ENCODE measurements at regions not wholly inside any gene's neighbourhood (a gene's known extent, or its start where the extent isn't known, plus 50 kb on each side); places are given as distances from the start of the nearest gene placed in this dataset.

- no peak overlapping the region for H3K27ac ChIP-seq (ENCODE audit: low read depth in 1 of 2, low read length in 1 of 2)
- no peak overlapping the region for H3K9ac ChIP-seq (ENCODE audit: insufficient read depth in 1 of 2, low read length in 2 of 2)
- H3K4me3 ChIP-seq, result no peak overlapping the region
- peaks cover 0 to 7% (median 0%) of the 10 kb centered on the region in 5 donors for H3K4me1 ChIP-seq (ENCODE audit: control insufficient read depth in 5 of 5, insufficient read depth in 5 of 5, low read length in 5 of 5)
- no peak for DNase-seq
- H3K27me3 ChIP-seq (ENCODE audit: control insufficient read depth in 3 of 3, insufficient read depth in 3 of 3, low read length in 2 of 3), result no peaks in the 10 kb centered on the region
- ATAC-seq (ENCODE audit: insufficient read depth, low FRiP score), result no peak
- H3K9me3 ChIP-seq (ENCODE audit: control insufficient read depth in 4 of 4, insufficient read depth in 3 of 4, low read length in 3 of 4), result no peaks in the 10 kb centered on the region
- 95 to 97% methylated on average over 1 of the region's 1 CpG for WGBS, 2 donors
- no peak for TF ChIP-seq CTCF (IDR thresholded peaks at IDR 0.05; ENCODE audit: control extremely low read depth, extremely low read depth)
- H3K36me3 ChIP-seq (ENCODE audit: control insufficient read depth in 4 of 4, insufficient read depth in 4 of 4, low read length in 4 of 4), result no peaks in the 10 kb centered on the region
These were observed 185.5 kb upstream of the DOK6 start for GRCh38 chr18:69215161-69215560.

GRCh38 chr18:69216321-69216720, 184.4 kb upstream of the DOK6 start:
- 48 to 52% methylated on average over 6 of the region's 6 CpGs for WGBS, 2 donors
- H3K4me1 ChIP-seq (ENCODE audit: control insufficient read depth in 5 of 5, insufficient read depth in 5 of 5, low read length in 5 of 5), result peaks cover 0 to 7% (median 0%) of the 10 kb centered on the region in 5 donors

GRCh38 chr18:69217196-69218000, 183.3 kb upstream of the DOK6 start:
- WGBS, 2 donors, result 87 to 91% methylated on average over 9 of the region's 9 CpGs
- H3K27me3 ChIP-seq (ENCODE audit: control insufficient read depth in 3 of 3, insufficient read depth in 3 of 3, low read length in 2 of 3), result no peaks in the 10 kb centered on the region
- no peak for ATAC-seq (ENCODE audit: insufficient read depth, low FRiP score)
- H3K36me3 ChIP-seq (ENCODE audit: control insufficient read depth in 4 of 4, insufficient read depth in 4 of 4, low read length in 4 of 4), result no peaks in the 10 kb centered on the region
- H3K9me3 ChIP-seq (ENCODE audit: control insufficient read depth in 4 of 4, insufficient read depth in 3 of 4, low read length in 3 of 4), result no peaks in the 10 kb centered on the region
- H3K4me3 ChIP-seq, result no peak overlapping the region
- H3K4me1 ChIP-seq (ENCODE audit: control insufficient read depth in 5 of 5, insufficient read depth in 5 of 5, low read length in 5 of 5), result peaks cover 0 to 7% (median 0%) of the 10 kb centered on the region in 5 donors
- no peak overlapping the region for H3K9ac ChIP-seq (ENCODE audit: insufficient read depth in 1 of 2, low read length in 2 of 2)
- H3K27ac ChIP-seq (ENCODE audit: low read depth in 1 of 2, low read length in 1 of 2), result no peak overlapping the region
- no peak for DNase-seq
- TF ChIP-seq CTCF (IDR thresholded peaks at IDR 0.05; ENCODE audit: control extremely low read depth, extremely low read depth), result no peak

More at GRCh38 chr18:69216321-69216720, 184.4 kb upstream of the DOK6 start:
- Histone ChIP-seq H3K27me3 (ENCODE audit: control insufficient read depth in 3 of 3, insufficient read depth in 3 of 3, low read length in 2 of 3) (no peaks in the 10 kb centered on the region), H3K27ac (ENCODE audit: low read depth in 1 of 2, low read length in 1 of 2) (no peak overlapping the region), H3K36me3 (ENCODE audit: control insufficient read depth in 4 of 4, insufficient read depth in 4 of 4, low read length in 4 of 4) (no peaks in the 10 kb centered on the region), H3K4me3 (no peak overlapping the region), H3K9ac (ENCODE audit: insufficient read depth in 1 of 2, low read length in 2 of 2) (no peak overlapping the region), H3K9me3 (ENCODE audit: control insufficient read depth in 4 of 4, insufficient read depth in 3 of 4, low read length in 3 of 4) (no peaks in the 10 kb centered on the region)
- TF ChIP-seq CTCF (IDR thresholded peaks at IDR 0.05; ENCODE audit: control extremely low read depth, extremely low read depth), result no peak
- no peak for DNase-seq
- ATAC-seq (ENCODE audit: insufficient read depth, low FRiP score), result no peak

Measured in lung (tissue), 11 donors.